PC-3 (cell line): ENCODE measurements at regions not wholly inside any gene's neighbourhood (a gene's known extent, or its start where the extent isn't known, plus 50 kb on each side); places are given as distances from the start of the nearest gene placed in this dataset.

Source experiments
- EZH2 ChIP-seq: fragments of 300-600 bp; sonication (generic); IDR thresholded peaks from one replicate; pipeline ENCODE4 v1.6.1; 2017; ENCODE audit warnings: antibody characterized with exemption, mild to moderate bottlenecking, low read length; ENCODE audit not compliant: unreplicated experiment
- TF ChIP-seq, protein P1 (sequence below): fragments of 300-600 bp; sonication (generic); conservative IDR thresholded peaks from 2 replicates; pipeline ENCODE4 v1.5.1; 2017; ENCODE audit warnings: antibody characterized with exemption, low read depth, mild to moderate bottlenecking, low read length

DNA sequence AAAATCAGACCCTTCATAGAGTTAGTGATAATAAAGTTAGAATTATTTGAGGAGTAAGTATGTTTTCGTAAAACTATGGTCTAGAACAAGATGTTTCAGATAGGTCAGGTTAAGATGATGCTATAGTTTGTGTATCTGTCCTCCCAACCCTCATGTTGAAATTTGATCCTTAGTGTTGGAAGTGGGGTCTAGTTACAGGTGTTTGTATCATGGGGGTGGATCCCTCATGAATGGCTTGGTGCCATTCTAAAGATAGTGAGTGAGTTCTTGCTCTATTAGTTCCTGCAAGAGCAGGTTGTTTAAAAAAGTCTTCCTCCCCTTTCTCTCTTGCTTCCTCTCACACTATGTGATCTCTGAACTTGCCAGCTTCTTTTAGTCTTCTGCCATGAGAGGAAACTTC, 707.3 kb upstream of the FOXG1 start:
- TF ChIP-seq, protein P1, sequence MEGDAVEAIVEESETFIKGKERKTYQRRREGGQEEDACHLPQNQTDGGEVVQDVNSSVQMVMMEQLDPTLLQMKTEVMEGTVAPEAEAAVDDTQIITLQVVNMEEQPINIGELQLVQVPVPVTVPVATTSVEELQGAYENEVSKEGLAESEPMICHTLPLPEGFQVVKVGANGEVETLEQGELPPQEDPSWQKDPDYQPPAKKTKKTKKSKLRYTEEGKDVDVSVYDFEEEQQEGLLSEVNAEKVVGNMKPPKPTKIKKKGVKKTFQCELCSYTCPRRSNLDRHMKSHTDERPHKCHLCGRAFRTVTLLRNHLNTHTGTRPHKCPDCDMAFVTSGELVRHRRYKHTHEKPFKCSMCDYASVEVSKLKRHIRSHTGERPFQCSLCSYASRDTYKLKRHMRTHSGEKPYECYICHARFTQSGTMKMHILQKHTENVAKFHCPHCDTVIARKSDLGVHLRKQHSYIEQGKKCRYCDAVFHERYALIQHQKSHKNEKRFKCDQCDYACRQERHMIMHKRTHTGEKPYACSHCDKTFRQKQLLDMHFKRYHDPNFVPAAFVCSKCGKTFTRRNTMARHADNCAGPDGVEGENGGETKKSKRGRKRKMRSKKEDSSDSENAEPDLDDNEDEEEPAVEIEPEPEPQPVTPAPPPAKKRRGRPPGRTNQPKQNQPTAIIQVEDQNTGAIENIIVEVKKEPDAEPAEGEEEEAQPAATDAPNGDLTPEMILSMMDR = no peak
- TF ChIP-seq EZH2 = no peak
